ENCODE measurements at regions not wholly inside any gene's neighbourhood (a gene's known extent, or its start where the extent isn't known, plus 50 kb on each side); places are given as distances from the start of the nearest gene placed in this dataset.
"Not testable (repeated sequence)": the region's sequence is repeated elsewhere in the genome, so short reads cannot be mapped to it uniquely, and the experiment has no call there.

- TF ChIP-seq REST (IDR thresholded peaks at IDR 0.05; ENCODE audit: low read depth, low read length); ASH2L (IDR thresholded peaks at IDR 0.05; ENCODE audit: borderline replicate concordance, low read depth); CBX3 (IDR thresholded peaks at IDR 0.05; ENCODE audit: borderline replicate concordance, low read depth); SIN3A (IDR thresholded peaks at IDR 0.05; ENCODE audit: low read depth, low read length): not testable (repeated sequence)
Measured at GRCh38 chr2:58586178-58586577, 345.1 kb upstream of the FANCL start.

Measured in GM12878 (cell line).